Type B pancreatic cell (in vitro differentiated cells): ENCODE measurements at regions not wholly inside any gene's neighbourhood (a gene's known extent, or its start where the extent isn't known, plus 50 kb on each side); places are given as distances from the start of the nearest gene placed in this dataset.

Experiments used
- DNase-seq: peaks from one replicate; pipeline ENCODE4 v3.0.0; 2021; ENCODE audit warnings: mixed read lengths; ENCODE audit not compliant: unreplicated experiment; ENCODE audit errors: extremely low spot score
- H3K27ac Mint-ChIP-seq: 2 replicates; pipeline ENCODE4 v1.8.0; 2021; ENCODE audit warnings: mild to moderate bottlenecking, mixed read lengths
- H3K27me3 Mint-ChIP-seq: 2 replicates; pipeline ENCODE4 v1.8.0; 2021; ENCODE audit warnings: mixed read lengths
- H3K36me3 Mint-ChIP-seq: 2 replicates; pipeline ENCODE4 v1.8.0; 2021; ENCODE audit warnings: mixed read lengths
- H3K4me1 Mint-ChIP-seq: one replicate; pipeline ENCODE4 v1.8.0; 2021; ENCODE audit warnings: mixed read lengths; ENCODE audit not compliant: unreplicated experiment
- H3K4me3 Mint-ChIP-seq: 2 replicates; pipeline ENCODE4 v1.8.0; 2021; ENCODE audit warnings: mild to moderate bottlenecking, mixed read lengths
- H3K9me3 Mint-ChIP-seq: 2 replicates; pipeline ENCODE4 v1.8.0; 2021; ENCODE audit warnings: mixed read lengths
- CTCF ChIP-seq: fragments of 200-600 bp; sonication (generic); conservative IDR thresholded peaks from 2 replicates; pipeline ENCODE4 v1.5.0; 2021; ENCODE audit warnings: antibody characterized with exemption, mild to moderate bottlenecking

GRCh38 chr2:19635951-19636510 is 265.8 kb downstream of the TTC32 start:
- TF ChIP-seq CTCF: no peak
- Mint-ChIP-seq H3K9me3 (no peaks in the 10 kb centered on the region), H3K4me1 (no peaks in the 10 kb centered on the region), H3K27me3 (peaks cover 19% of the 10 kb centered on the region), H3K27ac (no peak overlapping the region), H3K4me3 (no peak overlapping the region), H3K36me3 (no peaks in the 10 kb centered on the region)
- no peak for DNase-seq

GRCh38 chr2:19632403-19632991 is 269.3 kb downstream of the TTC32 start:
- TF ChIP-seq CTCF: no peak
- H3K27ac Mint-ChIP-seq: no peak overlapping the region
- H3K27me3 Mint-ChIP-seq: peaks cover 19% of the 10 kb centered on the region
- DNase-seq: no peak
- H3K4me1 Mint-ChIP-seq: no peaks in the 10 kb centered on the region
- H3K36me3 Mint-ChIP-seq: no peaks in the 10 kb centered on the region
- H3K4me3 Mint-ChIP-seq: no peak overlapping the region
- peaks cover 1% of the 10 kb centered on the region for H3K9me3 Mint-ChIP-seq

- Mint-ChIP-seq H3K4me3 (no peak overlapping the region), H3K4me1 (no peaks in the 10 kb centered on the region), H3K36me3 (no peaks in the 10 kb centered on the region), H3K27ac (no peak overlapping the region), H3K9me3 (peaks cover 7% of the 10 kb centered on the region), H3K27me3 (peaks cover 19% of the 10 kb centered on the region)
- DNase-seq: no peak
- no peak for TF ChIP-seq CTCF
Measured at GRCh38 chr2:19631871-19632270, 269.9 kb downstream of the TTC32 start.

GRCh38 chr2:19630921-19631320 is 270.9 kb downstream of the TTC32 start:
- Mint-ChIP-seq H3K27me3 (peaks cover 15% of the 10 kb centered on the region), H3K27ac (no peak overlapping the region), H3K36me3 (no peaks in the 10 kb centered on the region), H3K4me3 (no peak overlapping the region), H3K4me1 (no peaks in the 10 kb centered on the region), H3K9me3 (peaks cover 10% of the 10 kb centered on the region)
- no peak for DNase-seq
- no peak for TF ChIP-seq CTCF

- Mint-ChIP-seq H3K36me3 (no peaks in the 10 kb centered on the region), H3K27me3 (no peaks in the 10 kb centered on the region), H3K27ac (no peak overlapping the region), H3K9me3 (peaks cover 10% of the 10 kb centered on the region), H3K4me3 (no peak overlapping the region), H3K4me1 (no peaks in the 10 kb centered on the region)
- DNase-seq: no peak
- TF ChIP-seq CTCF: no peak
Measured at GRCh38 chr2:19627359-19627758, 268.9 kb upstream of the OSR1 start.
